ENCODE measurements at regions not wholly inside any gene's neighbourhood (a gene's known extent, or its start where the extent isn't known, plus 50 kb on each side); places are given as distances from the start of the nearest gene placed in this dataset.

GRCh38 chr12:123100882-123101281 is 50.0 kb downstream of the PITPNM2 start:
- no peak for DNase-seq

DNA sequence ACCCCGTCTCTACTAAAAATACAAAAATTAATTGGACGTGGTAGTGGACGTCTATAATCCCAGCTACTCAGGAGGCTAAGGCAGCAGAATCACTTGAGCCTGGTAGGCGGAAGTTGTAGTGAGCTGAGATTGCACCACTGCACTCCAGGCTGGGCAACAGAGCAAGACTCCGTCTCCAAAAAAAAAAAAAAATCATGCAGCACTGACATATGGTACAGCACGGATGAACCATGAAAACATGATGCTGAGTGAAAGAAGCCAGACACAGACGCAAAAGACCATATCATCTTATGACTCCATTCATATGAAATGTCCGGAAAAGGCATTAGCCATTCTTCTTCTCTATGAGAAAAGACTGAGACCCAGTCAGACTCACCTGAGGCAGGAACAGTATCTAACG is 50.4 kb downstream of the PITPNM2 start:
- no peak for DNase-seq

DNA sequence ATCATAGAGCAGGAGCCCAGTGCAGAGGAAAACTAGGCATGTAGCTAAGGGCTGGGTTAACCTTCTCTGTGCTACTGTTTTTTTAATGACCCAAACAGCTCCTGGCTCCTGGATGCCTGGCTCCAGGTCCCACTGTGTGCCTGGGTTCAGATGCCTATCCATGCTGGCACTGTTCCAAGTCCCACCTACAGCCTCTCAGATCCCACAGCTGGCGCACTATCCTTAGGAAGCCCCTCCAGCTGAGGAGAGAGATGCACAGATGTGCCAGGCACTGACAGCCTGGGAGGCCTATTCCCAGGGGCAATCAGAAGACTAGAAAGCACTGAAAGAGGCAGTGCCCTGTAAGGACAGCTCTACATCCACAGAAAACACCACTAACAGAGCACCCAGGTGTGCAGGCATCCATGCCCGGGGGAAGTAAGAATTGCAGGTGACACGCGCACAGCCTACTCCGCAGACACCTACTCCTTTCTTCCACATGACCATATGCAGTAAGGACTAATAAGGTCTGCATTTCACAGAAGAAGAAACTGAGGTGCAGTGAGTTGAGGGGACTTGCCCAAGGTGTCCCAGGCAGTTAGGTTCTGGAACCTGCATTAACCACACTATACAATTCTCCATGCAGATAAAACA is 51.2 kb downstream of the PITPNM2 start:
- no peak for DNase-seq

- DNase-seq = no peak
Measured at GRCh38 chr12:123098780-123099179, 52.1 kb downstream of the PITPNM2 start.

DNA sequence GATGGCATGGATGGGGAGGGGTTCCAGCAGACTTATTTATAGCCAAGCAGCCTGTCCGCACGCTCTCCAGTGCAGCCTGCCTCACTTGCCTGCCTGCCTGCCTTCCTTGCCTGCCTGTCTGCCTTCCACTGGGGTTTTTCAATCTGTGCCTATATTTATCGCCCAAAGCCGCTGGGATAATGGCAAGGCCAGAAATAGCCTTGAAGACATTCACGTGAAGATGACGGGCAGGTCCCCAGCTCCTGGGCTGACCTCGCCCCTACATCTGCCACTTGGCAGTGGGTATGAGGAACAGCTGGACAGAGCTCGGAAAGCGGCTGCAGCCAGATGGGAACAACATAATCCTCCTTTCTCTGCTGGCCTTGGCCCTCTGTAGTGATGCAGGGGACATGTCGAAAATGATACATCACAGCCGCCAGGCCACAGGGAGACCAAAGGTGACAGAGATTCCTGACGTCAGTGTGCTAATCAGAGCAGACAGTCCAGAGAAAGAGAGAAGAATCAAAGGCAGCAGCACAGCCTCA is 53.3 kb downstream of the PITPNM2 start:
- DNase-seq = no peak

DNA sequence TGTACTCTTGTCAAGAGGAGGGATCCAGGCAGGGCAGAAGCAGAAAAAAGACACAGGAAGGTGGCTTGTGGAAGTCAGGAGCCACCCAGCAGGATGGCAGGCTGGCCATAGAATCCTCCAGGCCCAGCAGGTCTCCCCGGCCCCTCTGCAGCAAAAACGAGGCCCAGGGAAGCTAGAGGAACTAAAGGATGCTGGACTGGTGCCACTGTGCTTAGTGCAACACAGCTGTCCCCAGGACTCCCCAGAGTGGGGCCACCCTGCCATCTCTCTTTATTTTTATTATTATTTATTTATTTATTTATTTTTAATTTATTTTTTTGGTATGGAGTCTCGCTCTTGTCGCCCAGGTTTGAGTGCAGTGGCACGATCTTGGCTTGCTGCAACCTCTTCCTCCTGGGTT is 54.1 kb downstream of the PITPNM2 start:
- no peak for DNase-seq

GRCh38 chr12:123096182-123096581 is 54.7 kb downstream of the PITPNM2 start:
- no peak for DNase-seq

DNA sequence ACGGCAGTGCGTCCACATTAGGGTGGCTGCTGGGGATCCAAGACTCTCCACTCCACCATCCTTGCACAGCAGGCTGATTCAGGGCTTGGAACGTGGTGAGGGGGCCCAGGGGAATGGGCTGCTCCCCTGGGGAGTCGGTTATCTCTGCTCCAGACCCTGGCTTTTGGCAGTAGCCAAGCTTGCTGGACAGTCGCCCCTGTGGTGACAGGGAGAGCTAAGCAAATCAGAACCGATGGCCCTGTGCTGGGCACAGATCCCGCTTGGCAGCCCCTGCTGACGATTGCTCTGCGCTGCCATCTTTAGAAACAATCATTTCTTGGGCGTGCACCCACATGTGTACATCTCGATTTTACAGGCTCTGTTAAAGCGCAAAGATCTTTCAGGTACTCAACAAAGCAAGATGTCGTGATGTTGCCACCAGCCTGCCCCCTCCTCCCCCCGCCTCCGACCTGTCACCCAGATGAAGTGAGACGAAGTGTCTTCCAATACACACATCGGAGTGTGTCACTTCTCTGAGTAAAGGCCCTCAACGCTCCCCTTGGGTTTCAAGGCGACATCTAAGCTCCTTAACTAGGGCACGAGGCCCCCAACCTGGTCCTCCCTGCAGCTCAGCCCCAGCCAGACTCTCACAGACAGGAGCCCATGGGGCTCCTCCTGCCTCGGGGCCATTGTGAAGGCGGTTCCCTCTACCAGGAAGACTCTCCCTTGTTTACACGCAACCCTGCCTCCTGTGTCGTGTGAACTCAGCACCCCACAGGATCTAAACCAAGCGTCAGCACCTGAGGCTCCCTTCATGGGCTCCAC is 55.6 kb downstream of the PITPNM2 start:
- no peak for DNase-seq

GRCh38 chr12:123094349-123095077 is 56.4 kb downstream of the PITPNM2 start:
- DNase-seq = no peak

DNA sequence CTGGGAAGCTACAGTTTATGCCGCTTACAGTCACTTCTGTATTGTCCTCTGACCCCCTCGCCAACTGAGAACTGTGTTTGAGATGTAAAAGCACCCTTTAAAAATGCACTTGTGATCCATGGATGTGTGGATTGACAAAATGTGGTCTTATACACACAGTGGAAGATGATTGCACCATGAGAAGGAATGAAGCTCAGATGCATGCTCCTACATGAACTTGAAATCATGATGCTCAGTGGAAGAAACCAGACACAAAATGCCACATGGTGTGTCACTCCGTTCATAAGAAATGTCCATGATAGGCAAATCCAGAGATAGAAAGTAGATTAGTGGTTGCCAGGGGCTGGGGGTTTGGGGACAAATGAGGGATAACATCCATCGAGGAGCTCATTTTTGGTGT is 58.0 kb downstream of the PITPNM2 start:
- DNase-seq = no peak

- DNase-seq = no peak
Measured at GRCh38 chr12:123091230-123092150, 59.4 kb downstream of the PITPNM2 start.

DNA sequence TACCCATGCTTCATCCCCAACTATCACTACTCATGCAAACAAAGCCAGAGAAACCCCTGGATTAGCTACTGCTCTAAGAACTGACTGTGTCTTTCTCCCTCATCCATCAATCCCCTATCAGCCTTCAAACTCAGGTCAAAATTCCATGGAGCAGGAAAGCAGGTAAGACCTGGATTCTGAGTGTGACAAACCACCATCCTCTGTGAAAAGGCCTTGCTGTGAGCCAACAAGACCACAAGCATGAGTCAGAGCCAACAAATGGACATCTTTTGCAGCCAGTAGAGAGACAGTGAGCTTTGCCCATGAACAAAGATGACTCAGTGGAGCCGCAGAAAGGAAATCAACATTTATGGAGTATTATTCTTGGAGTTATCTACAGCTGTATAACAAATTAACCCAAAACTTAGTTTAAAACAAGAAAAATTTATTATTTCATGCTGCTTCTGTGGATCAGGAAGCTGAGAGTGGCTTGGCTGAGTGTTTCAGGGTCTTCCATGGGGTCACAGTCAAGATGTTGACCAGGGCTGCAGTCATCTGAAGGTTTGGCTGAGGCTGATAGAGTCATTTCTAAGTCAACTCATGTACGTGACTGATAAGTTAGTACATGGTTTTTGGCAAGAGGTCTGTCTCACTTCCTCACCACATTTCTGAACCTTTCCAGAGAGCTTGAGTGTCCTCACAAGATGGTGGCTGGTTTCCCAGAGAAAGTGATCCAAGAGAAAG is 61.1 kb downstream of the PITPNM2 start:
- no peak for DNase-seq

DNA sequence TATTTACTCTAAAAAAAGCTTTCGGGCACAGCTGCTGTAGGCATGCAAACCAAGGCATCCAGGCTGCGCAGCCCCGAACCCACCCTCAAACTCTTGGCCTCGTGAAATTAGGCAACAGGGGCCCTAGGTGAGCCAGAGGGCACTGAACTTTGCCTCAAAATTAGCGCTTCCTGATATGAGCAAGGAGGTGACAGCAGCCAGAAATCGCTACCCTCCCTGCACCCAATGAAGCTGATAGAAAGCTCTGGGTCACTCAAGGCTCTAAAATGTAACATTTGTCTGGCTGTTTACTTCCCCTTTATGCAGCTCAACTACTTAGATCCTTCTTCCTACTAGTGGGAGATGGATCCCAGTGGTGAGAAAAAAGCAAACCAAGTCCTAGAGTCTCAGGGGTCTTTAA is 61.8 kb downstream of the PITPNM2 start:
- DNase-seq = no peak

DNA sequence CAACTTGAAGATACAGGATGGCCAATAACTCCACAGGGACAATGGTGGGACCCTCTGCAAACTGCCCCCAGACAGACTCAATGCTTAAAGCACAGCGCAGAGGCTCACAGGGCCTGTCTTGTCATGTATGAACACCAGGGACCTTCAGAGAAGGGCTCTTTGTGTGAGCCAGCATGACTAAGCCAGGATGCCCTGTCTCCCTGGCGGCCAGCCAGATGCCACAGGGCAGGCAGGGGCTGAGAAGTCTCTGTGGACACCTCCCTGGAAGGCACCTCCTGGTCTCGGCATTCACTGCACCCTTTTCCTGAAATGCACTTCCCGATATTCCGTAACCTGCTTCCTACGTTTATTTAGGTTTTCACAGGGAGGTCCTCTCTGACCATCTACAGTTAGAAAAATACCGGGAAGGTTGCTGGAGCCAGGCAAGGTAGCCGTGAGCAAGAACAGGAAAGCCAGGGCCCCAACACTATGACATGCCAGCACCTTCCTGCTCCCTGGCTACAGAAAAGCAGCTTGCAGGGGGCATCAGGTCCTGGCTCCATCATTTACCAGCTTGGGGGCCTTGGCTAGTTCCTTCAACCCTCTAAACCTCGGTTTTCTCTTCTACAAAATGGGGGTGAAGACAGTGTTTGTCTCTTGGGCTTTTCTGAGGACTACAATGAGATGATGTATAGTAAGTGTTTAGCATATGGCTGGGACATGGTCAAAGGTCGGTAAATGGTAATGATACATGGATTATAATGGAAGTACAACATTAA is 65.0 kb downstream of the PITPNM2 start:
- no peak for DNase-seq

- DNase-seq = no peak
Measured at GRCh38 chr12:123085066-123085465, 65.8 kb downstream of the PITPNM2 start.

- no peak for DNase-seq
Measured at GRCh38 chr12:123083661-123084571, 67.0 kb downstream of the PITPNM2 start.

- DNase-seq = no peak
Measured at GRCh38 chr12:123080634-123081033, 70.3 kb downstream of the PITPNM2 start.

GRCh38 chr12:123078531-123079155 is 72.2 kb downstream of the PITPNM2 start:
- no peak for DNase-seq

GRCh38 chr12:123078120-123078465 is 72.8 kb downstream of the PITPNM2 start:
- no peak for DNase-seq

Measured in activated naive CD4-positive, alpha-beta T cell (primary cell).